OCI-LY3 (cell line): ENCODE measurements at regions not wholly inside any gene's neighbourhood (a gene's known extent, or its start where the extent isn't known, plus 50 kb on each side); places are given as distances from the start of the nearest gene placed in this dataset.

Experiments
- H2AFZ ChIP-seq: fragments of 200-600, 300-600 bp; shearing (Covaris generic); 2 replicates; pipeline ENCODE4 v1.6.0; 2014; ENCODE audit warnings: antibody characterized with exemption, low read depth, low read length
- H3K27ac ChIP-seq: fragments of 200-600, 300-600 bp; sonication (generic); 2 replicates; pipeline ENCODE4 v1.5.1; 2014; ENCODE audit warnings: mild to moderate bottlenecking, low read length, moderate library complexity, mixed read lengths
- H3K27me3 ChIP-seq: fragments of 200-600, 300-600 bp; sonication (generic); 2 replicates; pipeline ENCODE4 v1.6.1; 2014; ENCODE audit warnings: low read depth, low read length, mixed read lengths
- H3K36me3 ChIP-seq: fragments of 200-600, 300-600 bp; sonication (generic); replicated peaks from 2 replicates; pipeline ENCODE3; 2014; ENCODE audit warnings: low read depth, low read length, mixed read lengths
- H3K4me1 ChIP-seq: fragments of 300-600, 200-600 bp; sonication (generic); 2 replicates; pipeline ENCODE4 v1.6.1; 2014; ENCODE audit warnings: low read length, mixed read lengths
- H3K4me2 ChIP-seq: fragments of 200-600, 300-600 bp; sonication (generic); 2 replicates; pipeline ENCODE4 v1.6.1; 2014; ENCODE audit warnings: low read length, mixed read lengths
- H3K4me3 ChIP-seq: fragments of 300-600, 200-600 bp; sonication (generic); 2 replicates; pipeline ENCODE4 v1.5.1; 2014; ENCODE audit warnings: antibody characterized with exemption, mild to moderate bottlenecking, low read length, moderate library complexity
- H3K79me2 ChIP-seq: fragments of 300-600, 200-600 bp; shearing (Covaris generic); 2 replicates; pipeline ENCODE4 v1.6.1; 2014; ENCODE audit warnings: mild to moderate bottlenecking, low read length, mixed read lengths
- H3K9ac ChIP-seq: fragments of 300-600, 200-600 bp; shearing (Covaris generic); 2 replicates; pipeline ENCODE4 v1.6.0; 2014; ENCODE audit warnings: mild to moderate bottlenecking, low read length, moderate library complexity
- H3K9me3 ChIP-seq: fragments of 200-600, 300-600 bp; shearing (Covaris generic); 2 replicates; pipeline ENCODE4 v1.6.1; 2014; ENCODE audit warnings: low read length, mixed read lengths; ENCODE audit not compliant: insufficient read depth
- H4K20me1 ChIP-seq: fragments of 200-600, 300-600 bp; sonication (generic); 2 replicates; pipeline ENCODE4 v1.6.1; 2016; ENCODE audit warnings: low read length, mixed read lengths; ENCODE audit not compliant: insufficient read depth
- CTCF ChIP-seq: fragments of 200-600, 300-600 bp; sonication (generic); IDR thresholded peaks from 2 replicates; pipeline ENCODE4 v1.5.1; 2014; ENCODE audit warnings: antibody characterized with exemption, low read length, low read depth
- EZH2phosphoT487 ChIP-seq: fragments of 200-600 bp; shearing (Covaris generic); IDR thresholded peaks from 2 replicates; pipeline ENCODE4 v1.6.1; 2018; ENCODE audit warnings: antibody characterized with exemption, mixed run types, low read depth

DNA sequence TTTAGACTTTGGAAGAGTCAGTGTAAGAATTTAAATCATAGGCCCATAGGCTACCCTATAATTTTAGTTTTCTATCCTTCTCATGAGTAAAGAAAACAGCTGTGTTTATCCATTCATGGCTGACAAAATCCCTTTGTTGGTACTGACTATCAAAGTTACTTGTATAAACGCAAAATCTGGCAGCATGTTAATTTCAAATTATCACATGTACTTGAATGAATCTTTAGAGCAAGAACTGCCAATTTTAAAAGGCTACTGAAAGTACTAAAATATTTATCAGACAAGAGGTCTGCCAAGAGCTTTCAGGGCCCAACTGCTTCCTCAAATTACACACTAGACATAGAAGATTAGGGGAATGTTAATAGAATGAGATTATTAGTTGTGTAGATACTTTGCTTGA, 66.6 kb downstream of the MYL12B start:
- no peak overlapping the region for H3K27ac ChIP-seq
- no peak overlapping the region for H2AFZ ChIP-seq
- no peaks in the 10 kb centered on the region for H3K9me3 ChIP-seq
- peaks cover 12% of the 10 kb centered on the region for H3K4me1 ChIP-seq
- no peak overlapping the region for H3K4me2 ChIP-seq
- no peaks in the 10 kb centered on the region for H3K79me2 ChIP-seq
- H3K36me3 ChIP-seq = no peaks in the 10 kb centered on the region
- H3K27me3 ChIP-seq = no peaks in the 10 kb centered on the region
- TF ChIP-seq CTCF (no peak), EZH2phosphoT487 (no peak)
- H3K4me3 ChIP-seq = no peak overlapping the region
- no peaks in the 10 kb centered on the region for H4K20me1 ChIP-seq
- H3K9ac ChIP-seq = no peak overlapping the region

GRCh38 chr18:3329471-3329870, 67.5 kb downstream of the MYL12B start:
- H2AFZ ChIP-seq = no peak overlapping the region

GRCh38 chr18:3329872-3330271, 67.9 kb downstream of the MYL12B start:
- no peak overlapping the region for H3K27ac ChIP-seq
- H3K9ac ChIP-seq = no peak overlapping the region

More at GRCh38 chr18:3329471-3329870, 67.5 kb downstream of the MYL12B start:
- Histone ChIP-seq H4K20me1 (no peaks in the 10 kb centered on the region), H3K79me2 (no peaks in the 10 kb centered on the region), H3K9ac (no peak overlapping the region), H3K36me3 (no peaks in the 10 kb centered on the region), H3K4me3 (no peak overlapping the region), H3K4me1 (peaks cover 3% of the 10 kb centered on the region), H3K27me3 (no peaks in the 10 kb centered on the region), H3K27ac (no peak overlapping the region), H3K9me3 (no peaks in the 10 kb centered on the region), H3K4me2 (no peak overlapping the region)
- TF ChIP-seq CTCF (no peak), EZH2phosphoT487 (no peak)

DNA sequence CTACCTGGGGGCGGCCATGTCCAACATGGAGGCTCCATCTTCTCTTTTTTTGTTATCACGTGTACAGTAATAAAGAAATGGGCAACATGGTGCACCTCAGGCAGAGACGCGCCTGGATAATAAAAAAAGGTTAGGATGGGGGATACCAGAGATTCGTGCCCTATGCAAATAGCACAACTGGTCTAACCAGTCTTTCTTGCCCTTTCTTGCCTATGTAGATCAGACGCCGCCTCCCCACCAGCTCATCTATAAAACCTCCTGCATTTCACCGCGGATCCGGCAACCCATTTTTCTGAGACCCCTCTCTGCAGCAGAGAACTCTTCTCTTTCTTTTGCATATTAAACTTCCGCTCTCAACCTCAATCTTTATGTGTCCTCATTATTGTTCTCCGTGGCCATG, 68.7 kb downstream of the MYL12B start:
- Histone ChIP-seq H3K36me3 (no peaks in the 10 kb centered on the region), H3K27ac (no peak overlapping the region), H2AFZ (no peak overlapping the region), H3K79me2 (no peaks in the 10 kb centered on the region), H3K4me3 (no peak overlapping the region), H4K20me1 (no peaks in the 10 kb centered on the region), H3K4me2 (no peak overlapping the region), H3K9me3 (no peaks in the 10 kb centered on the region), H3K27me3 (no peaks in the 10 kb centered on the region), H3K9ac (no peak overlapping the region), H3K4me1 (no peaks in the 10 kb centered on the region)
- TF ChIP-seq EZH2phosphoT487 (no peak), CTCF (no peak)

More at GRCh38 chr18:3329872-3330271, 67.9 kb downstream of the MYL12B start:
- TF ChIP-seq CTCF (no peak), EZH2phosphoT487 (no peak)
- Histone ChIP-seq H3K4me2 (no peak overlapping the region), H3K4me1 (no peaks in the 10 kb centered on the region), H3K27me3 (no peaks in the 10 kb centered on the region), H3K79me2 (no peaks in the 10 kb centered on the region), H3K9me3 (no peaks in the 10 kb centered on the region), H2AFZ (no peak overlapping the region), H3K4me3 (no peak overlapping the region), H4K20me1 (no peaks in the 10 kb centered on the region), H3K36me3 (no peaks in the 10 kb centered on the region)
